ENCODE measurements at regions not wholly inside any gene's neighbourhood (a gene's known extent, or its start where the extent isn't known, plus 50 kb on each side); places are given as distances from the start of the nearest gene placed in this dataset.

DNA sequence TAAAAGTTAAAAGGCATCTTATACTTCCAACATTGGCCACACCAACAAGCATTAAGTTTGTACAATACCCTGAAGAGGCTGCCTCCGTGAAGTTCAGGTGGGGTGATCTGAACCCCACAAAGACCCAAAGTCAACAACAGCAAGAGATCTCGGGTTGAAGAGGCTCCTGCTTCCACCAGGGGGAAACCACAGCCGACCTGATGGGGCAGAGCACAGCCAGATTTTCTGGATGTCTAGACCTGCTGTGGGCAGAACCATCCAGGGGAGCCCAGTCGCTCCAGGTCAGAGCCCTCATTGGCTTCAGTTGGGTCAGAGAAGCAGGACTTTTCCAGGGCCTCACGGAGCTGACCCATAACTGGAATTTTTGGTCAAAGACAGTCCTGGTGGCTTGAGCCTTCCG, 66.5 kb upstream of the ACKR3 start:
- no peaks in the 10 kb centered on the region for H3K36me3 ChIP-seq (ENCODE audit: control insufficient read depth in 3 of 3, insufficient read depth in 3 of 3, low read length in 3 of 3)
- peaks cover 0 to 4% (median 2%) of the 10 kb centered on the region in 3 donors for H3K4me1 ChIP-seq (ENCODE audit: control insufficient read depth in 3 of 3, insufficient read depth in 3 of 3, low read length in 3 of 3)
- H3K9me3 ChIP-seq (ENCODE audit: control insufficient read depth in 3 of 3, low read length in 3 of 3): no peaks in the 10 kb centered on the region
- H3K4me3 ChIP-seq (ENCODE audit: low read length in 3 of 3): no peak overlapping the region
- peaks cover 12 to 42% (median 36%) of the 10 kb centered on the region in 3 donors for H3K27me3 ChIP-seq (ENCODE audit: control insufficient read depth in 3 of 3, insufficient read depth in 3 of 3, low read length in 3 of 3)
- no peak overlapping the region for H3K9ac ChIP-seq (ENCODE audit: low read depth in 1 of 3, low read length in 3 of 3)
- no peak overlapping the region for H3K27ac ChIP-seq (ENCODE audit: low read depth, low read length)

DNA sequence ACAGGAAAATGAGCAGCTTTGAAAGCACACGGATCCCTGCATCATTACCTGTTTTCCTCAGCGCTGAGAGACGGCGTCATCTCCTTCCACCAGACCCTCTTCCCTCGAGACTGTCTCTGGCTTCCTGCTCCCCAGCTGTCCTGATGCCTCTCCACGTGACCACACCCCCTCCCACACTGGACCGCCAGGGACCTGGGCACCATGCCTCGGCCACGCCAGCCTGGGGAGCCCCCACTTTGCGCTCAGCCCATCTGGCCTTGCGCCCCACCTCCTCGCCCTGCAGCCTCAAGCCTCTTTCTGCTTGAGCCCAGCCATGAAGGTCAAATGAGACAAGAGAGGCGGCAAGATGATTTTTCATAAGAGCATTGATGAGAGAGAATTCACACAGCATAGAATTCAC, 66.0 kb upstream of the ACKR3 start:
- H3K36me3 ChIP-seq (ENCODE audit: control insufficient read depth in 3 of 3, insufficient read depth in 3 of 3, low read length in 3 of 3): no peaks in the 10 kb centered on the region
- no peak overlapping the region for H3K4me3 ChIP-seq (ENCODE audit: low read length in 3 of 3)
- peaks cover 0 to 4% (median 2%) of the 10 kb centered on the region in 3 donors for H3K4me1 ChIP-seq (ENCODE audit: control insufficient read depth in 3 of 3, insufficient read depth in 3 of 3, low read length in 3 of 3)
- H3K27me3 ChIP-seq (ENCODE audit: control insufficient read depth in 3 of 3, insufficient read depth in 3 of 3, low read length in 3 of 3): peaks cover 12 to 46% (median 40%) of the 10 kb centered on the region in 3 donors
- H3K27ac ChIP-seq (ENCODE audit: low read depth, low read length): no peak overlapping the region
- no peaks in the 10 kb centered on the region for H3K9me3 ChIP-seq (ENCODE audit: control insufficient read depth in 3 of 3, low read length in 3 of 3)
- H3K9ac ChIP-seq (ENCODE audit: low read depth in 1 of 3, low read length in 3 of 3): no peak overlapping the region

DNA sequence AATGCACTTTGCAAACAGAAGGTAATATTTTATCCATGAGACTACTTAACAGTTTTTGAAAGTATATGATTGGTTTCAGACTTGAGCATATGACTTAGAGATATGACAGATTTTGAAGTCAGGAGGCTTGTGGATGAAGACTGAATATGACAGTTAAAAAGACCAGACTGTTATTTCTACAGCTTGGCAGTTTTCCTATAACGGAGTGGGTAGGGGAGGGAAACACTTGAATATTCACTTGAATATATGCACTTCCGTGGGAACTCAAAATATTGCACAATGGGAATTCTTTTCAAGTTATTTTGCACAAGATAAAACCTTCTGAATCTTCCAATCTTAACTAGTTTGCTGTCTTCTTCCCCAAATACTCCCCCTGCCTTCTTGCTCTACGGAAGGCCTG, 64.6 kb upstream of the ACKR3 start:
- H3K4me3 ChIP-seq (ENCODE audit: low read length in 3 of 3): no peak overlapping the region
- no peaks in the 10 kb centered on the region for H3K36me3 ChIP-seq (ENCODE audit: control insufficient read depth in 3 of 3, insufficient read depth in 3 of 3, low read length in 3 of 3)
- peaks cover 12 to 46% (median 42%) of the 10 kb centered on the region in 3 donors for H3K27me3 ChIP-seq (ENCODE audit: control insufficient read depth in 3 of 3, insufficient read depth in 3 of 3, low read length in 3 of 3)
- H3K9me3 ChIP-seq (ENCODE audit: control insufficient read depth in 3 of 3, low read length in 3 of 3): no peaks in the 10 kb centered on the region
- peaks cover 0 to 4% (median 2%) of the 10 kb centered on the region in 3 donors for H3K4me1 ChIP-seq (ENCODE audit: control insufficient read depth in 3 of 3, insufficient read depth in 3 of 3, low read length in 3 of 3)
- no peak overlapping the region for H3K9ac ChIP-seq (ENCODE audit: low read depth in 1 of 3, low read length in 3 of 3)
- H3K27ac ChIP-seq (ENCODE audit: low read depth, low read length): no peak overlapping the region

DNA sequence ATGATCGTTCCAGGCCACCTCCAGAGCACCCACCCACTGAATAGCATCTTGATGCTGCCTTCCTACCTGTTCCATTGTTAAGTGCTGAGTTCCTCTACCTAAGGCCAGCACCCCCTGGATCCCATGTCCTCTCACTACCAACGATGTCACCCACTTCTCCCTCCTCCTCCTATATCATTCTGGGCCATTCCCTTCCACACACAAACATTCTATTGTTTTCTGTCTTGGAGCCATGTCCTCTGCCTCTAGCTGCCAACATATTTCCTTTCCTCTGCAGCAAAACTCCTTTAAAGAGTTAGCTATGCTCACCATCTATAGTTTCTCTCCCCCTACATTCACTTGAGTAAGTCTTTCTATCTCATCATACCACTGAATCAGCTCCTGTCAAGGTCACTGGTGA, 64.0 kb upstream of the ACKR3 start:
- Histone ChIP-seq H3K4me3 (ENCODE audit: low read length in 3 of 3) (no peak overlapping the region), H3K27me3 (ENCODE audit: control insufficient read depth in 3 of 3, insufficient read depth in 3 of 3, low read length in 3 of 3) (peaks cover 12 to 46% (median 42%) of the 10 kb centered on the region in 3 donors), H3K4me1 (ENCODE audit: control insufficient read depth in 3 of 3, insufficient read depth in 3 of 3, low read length in 3 of 3) (peaks cover 0 to 4% (median 2%) of the 10 kb centered on the region in 3 donors), H3K9me3 (ENCODE audit: control insufficient read depth in 3 of 3, low read length in 3 of 3) (no peaks in the 10 kb centered on the region), H3K9ac (ENCODE audit: low read depth in 1 of 3, low read length in 3 of 3) (no peak overlapping the region), H3K36me3 (ENCODE audit: control insufficient read depth in 3 of 3, insufficient read depth in 3 of 3, low read length in 3 of 3) (no peaks in the 10 kb centered on the region), H3K27ac (ENCODE audit: low read depth, low read length) (no peak overlapping the region)

DNA sequence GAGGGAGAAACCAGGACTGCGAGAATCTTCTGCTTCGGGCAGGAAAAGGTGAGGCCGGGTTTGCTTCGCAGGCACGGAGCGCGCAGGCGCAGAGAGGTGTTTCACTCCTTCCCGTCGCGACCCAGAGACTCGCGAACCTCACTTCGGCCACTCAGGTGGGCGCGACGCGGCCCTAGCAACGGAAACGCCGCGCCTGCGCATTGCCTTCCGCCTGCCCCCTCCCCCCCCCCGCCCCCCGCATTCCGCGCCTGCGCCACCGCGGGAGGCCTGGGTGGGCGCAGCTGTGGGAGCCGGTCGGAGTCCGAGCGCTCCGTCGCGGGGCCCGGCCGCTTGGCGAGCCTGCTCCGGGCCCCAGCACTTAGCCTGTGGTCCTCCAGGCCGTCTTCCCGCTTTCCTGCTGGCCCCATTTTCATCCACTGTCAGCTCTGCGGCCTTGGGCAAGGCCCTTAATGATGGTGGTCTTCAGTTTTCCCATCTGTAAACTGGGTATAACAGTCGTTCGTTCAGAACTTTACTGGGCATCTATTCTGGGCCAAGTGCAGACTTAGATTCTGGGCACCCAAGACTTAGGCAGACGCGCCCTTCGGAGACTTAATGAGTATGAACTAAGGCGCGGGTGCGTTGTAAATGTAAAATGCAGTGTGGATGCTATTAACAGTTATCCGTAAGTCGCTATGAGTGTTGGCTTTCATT, 62.1 kb upstream of the ACKR3 start:
- Histone ChIP-seq H3K4me3 (ENCODE audit: low read length in 3 of 3) (peak overlapping the region; percentile 35 to 71 (median 63)), H3K9ac (ENCODE audit: low read depth in 1 of 3, low read length in 3 of 3) (peak overlapping the region in 1 of 3 donors; percentile 50), H3K27ac (ENCODE audit: low read depth, low read length) (no peak overlapping the region), H3K36me3 (ENCODE audit: control insufficient read depth in 3 of 3, insufficient read depth in 3 of 3, low read length in 3 of 3) (no peaks in the 10 kb centered on the region), H3K4me1 (ENCODE audit: control insufficient read depth in 3 of 3, insufficient read depth in 3 of 3, low read length in 3 of 3) (peaks cover 0 to 4% (median 2%) of the 10 kb centered on the region in 3 donors), H3K9me3 (ENCODE audit: control insufficient read depth in 3 of 3, low read length in 3 of 3) (no peaks in the 10 kb centered on the region), H3K27me3 (ENCODE audit: control insufficient read depth in 3 of 3, insufficient read depth in 3 of 3, low read length in 3 of 3) (peaks cover 12 to 44% (median 42%) of the 10 kb centered on the region in 3 donors)

DNA sequence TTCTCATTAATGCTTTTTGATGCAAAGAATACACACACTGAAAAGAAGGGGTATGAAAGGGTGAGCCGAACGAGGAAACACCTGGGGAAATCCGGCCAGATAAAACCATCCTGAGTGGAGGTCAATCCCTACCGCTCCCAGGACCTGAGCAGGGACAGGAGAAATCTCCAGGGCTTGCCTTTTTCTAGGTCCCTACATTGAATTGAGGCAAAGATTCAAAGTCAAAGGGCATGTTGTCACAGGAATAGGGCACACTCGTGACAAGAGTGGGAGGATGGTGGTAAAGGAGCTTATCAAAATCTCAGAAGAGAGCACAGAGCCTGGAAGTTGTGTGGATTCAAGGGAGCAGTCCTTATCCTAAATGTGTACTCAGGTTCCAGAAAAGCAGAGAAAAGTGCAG, 61.2 kb upstream of the ACKR3 start:
- no peaks in the 10 kb centered on the region for H3K36me3 ChIP-seq (ENCODE audit: control insufficient read depth in 3 of 3, insufficient read depth in 3 of 3, low read length in 3 of 3)
- H3K4me1 ChIP-seq (ENCODE audit: control insufficient read depth in 3 of 3, insufficient read depth in 3 of 3, low read length in 3 of 3): peaks cover 2 to 10% (median 3%) of the 10 kb centered on the region in 3 donors
- H3K4me3 ChIP-seq (ENCODE audit: low read length in 3 of 3): no peak overlapping the region
- H3K9me3 ChIP-seq (ENCODE audit: control insufficient read depth in 3 of 3, low read length in 3 of 3): no peaks in the 10 kb centered on the region
- H3K9ac ChIP-seq (ENCODE audit: low read depth in 1 of 3, low read length in 3 of 3): no peak overlapping the region
- no peak overlapping the region for H3K27ac ChIP-seq (ENCODE audit: low read depth, low read length)
- H3K27me3 ChIP-seq (ENCODE audit: control insufficient read depth in 3 of 3, insufficient read depth in 3 of 3, low read length in 3 of 3): peaks cover 10 to 40% (median 39%) of the 10 kb centered on the region in 3 donors

DNA sequence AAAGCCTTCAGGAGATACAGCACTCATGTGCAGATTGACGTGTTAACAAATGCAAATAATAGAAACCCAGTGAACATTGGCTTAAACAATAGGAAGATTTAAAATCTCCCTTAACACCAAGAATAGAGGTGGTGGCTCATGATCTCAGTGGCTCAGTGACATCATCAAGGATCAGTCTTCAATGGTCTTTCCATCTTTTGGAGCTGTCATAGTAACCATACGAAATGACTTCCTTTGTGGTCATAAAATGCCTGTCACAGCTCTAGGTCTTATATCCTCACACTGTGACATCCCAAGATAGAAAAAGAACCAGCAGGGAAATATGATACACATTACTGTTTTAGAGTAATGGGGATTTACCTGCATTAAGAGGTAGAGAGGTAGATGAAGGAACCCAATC, 59.6 kb upstream of the ACKR3 start:
- H3K9ac ChIP-seq (ENCODE audit: low read depth in 1 of 3, low read length in 3 of 3): no peak overlapping the region
- no peaks in the 10 kb centered on the region for H3K36me3 ChIP-seq (ENCODE audit: control insufficient read depth in 3 of 3, insufficient read depth in 3 of 3, low read length in 3 of 3)
- H3K4me1 ChIP-seq (ENCODE audit: control insufficient read depth in 3 of 3, insufficient read depth in 3 of 3, low read length in 3 of 3): peaks cover 2 to 10% (median 3%) of the 10 kb centered on the region in 3 donors
- H3K4me3 ChIP-seq (ENCODE audit: low read length in 3 of 3): no peak overlapping the region
- no peaks in the 10 kb centered on the region for H3K9me3 ChIP-seq (ENCODE audit: control insufficient read depth in 3 of 3, low read length in 3 of 3)
- H3K27me3 ChIP-seq (ENCODE audit: control insufficient read depth in 3 of 3, insufficient read depth in 3 of 3, low read length in 3 of 3): peaks cover 8 to 31% (median 28%) of the 10 kb centered on the region in 3 donors
- H3K27ac ChIP-seq (ENCODE audit: low read depth, low read length): no peak overlapping the region

DNA sequence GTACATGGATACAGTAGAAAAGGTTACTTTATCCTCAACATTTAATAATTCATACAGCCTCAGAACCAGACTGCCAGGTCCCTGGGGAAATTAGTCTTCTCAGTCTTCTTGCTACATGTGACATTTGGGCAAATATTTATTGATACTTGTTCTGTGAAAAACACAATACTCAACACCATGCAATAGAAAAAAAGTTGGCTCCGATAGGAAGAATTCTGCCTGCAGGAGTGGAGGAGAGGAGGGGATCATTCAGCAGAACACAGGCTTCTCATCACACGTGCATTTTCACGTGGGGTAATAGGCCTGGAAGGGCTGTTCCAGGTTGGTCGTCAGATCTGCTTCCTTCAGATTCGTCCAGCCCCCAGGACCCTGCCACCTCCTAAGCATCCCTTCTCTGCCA, 58.4 kb upstream of the ACKR3 start:
- H3K9me3 ChIP-seq (ENCODE audit: control insufficient read depth in 3 of 3, low read length in 3 of 3): no peaks in the 10 kb centered on the region
- no peak overlapping the region for H3K4me3 ChIP-seq (ENCODE audit: low read length in 3 of 3)
- no peak overlapping the region for H3K9ac ChIP-seq (ENCODE audit: low read depth in 1 of 3, low read length in 3 of 3)
- peaks cover 2 to 10% (median 3%) of the 10 kb centered on the region in 3 donors for H3K4me1 ChIP-seq (ENCODE audit: control insufficient read depth in 3 of 3, insufficient read depth in 3 of 3, low read length in 3 of 3)
- no peak overlapping the region for H3K27ac ChIP-seq (ENCODE audit: low read depth, low read length)
- H3K36me3 ChIP-seq (ENCODE audit: control insufficient read depth in 3 of 3, insufficient read depth in 3 of 3, low read length in 3 of 3): no peaks in the 10 kb centered on the region
- H3K27me3 ChIP-seq (ENCODE audit: control insufficient read depth in 3 of 3, insufficient read depth in 3 of 3, low read length in 3 of 3): peaks cover 8 to 21% (median 20%) of the 10 kb centered on the region in 3 donors

DNA sequence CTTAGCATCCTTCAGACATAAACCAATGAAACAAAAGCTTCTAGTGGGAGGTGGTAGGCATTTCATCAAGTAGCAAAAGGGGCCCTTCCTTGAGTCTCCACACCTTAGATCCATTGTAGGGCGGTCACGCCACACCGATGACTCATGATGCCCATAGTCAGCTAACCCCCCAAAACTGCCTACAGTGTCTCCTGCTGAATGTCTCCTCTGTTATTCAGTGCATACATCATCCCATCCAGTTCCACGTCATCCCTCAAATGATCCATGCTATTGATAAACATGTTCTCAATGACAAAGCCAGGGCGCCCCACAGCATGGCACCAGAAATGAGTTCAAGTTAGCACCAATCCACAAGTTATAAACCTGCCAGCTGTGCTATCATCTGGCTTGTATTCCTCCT, 57.4 kb upstream of the ACKR3 start:
- peaks cover 1 to 11% (median 11%) of the 10 kb centered on the region in 3 donors for H3K27me3 ChIP-seq (ENCODE audit: control insufficient read depth in 3 of 3, insufficient read depth in 3 of 3, low read length in 3 of 3)
- H3K4me1 ChIP-seq (ENCODE audit: control insufficient read depth in 3 of 3, insufficient read depth in 3 of 3, low read length in 3 of 3): peaks cover under 1 to 6% (median 3%) of the 10 kb centered on the region in 3 donors
- H3K36me3 ChIP-seq (ENCODE audit: control insufficient read depth in 3 of 3, insufficient read depth in 3 of 3, low read length in 3 of 3): no peaks in the 10 kb centered on the region
- no peak overlapping the region for H3K27ac ChIP-seq (ENCODE audit: low read depth, low read length)
- H3K9ac ChIP-seq (ENCODE audit: low read depth in 1 of 3, low read length in 3 of 3): no peak overlapping the region
- H3K9me3 ChIP-seq (ENCODE audit: control insufficient read depth in 3 of 3, low read length in 3 of 3): no peaks in the 10 kb centered on the region
- no peak overlapping the region for H3K4me3 ChIP-seq (ENCODE audit: low read length in 3 of 3)

DNA sequence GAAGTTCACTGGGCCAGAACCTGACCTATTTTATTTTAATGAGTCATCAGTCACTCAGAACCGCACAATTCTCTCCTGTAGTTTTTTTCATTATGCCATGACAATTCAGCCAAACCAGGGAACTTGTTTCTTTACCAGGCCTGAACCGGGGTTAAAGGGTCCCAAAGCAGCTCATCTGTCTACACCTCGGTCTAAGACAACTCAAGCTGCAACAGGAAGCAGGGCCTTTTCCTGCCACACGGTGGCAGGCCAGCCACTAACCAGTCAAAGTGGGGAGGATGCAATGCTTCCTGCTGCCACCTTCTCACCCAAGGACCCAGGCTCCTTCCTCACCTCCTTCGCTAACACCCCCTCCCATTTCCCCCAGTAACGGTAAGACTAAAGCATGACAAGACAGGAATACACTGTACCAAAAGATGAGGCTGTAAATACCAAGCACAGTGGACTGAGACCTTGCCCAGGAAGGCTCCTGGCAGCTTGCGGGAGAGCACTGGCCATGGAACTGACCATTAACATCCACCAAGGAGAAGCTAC, 56.7 kb upstream of the ACKR3 start:
- no peaks in the 10 kb centered on the region for H3K36me3 ChIP-seq (ENCODE audit: control insufficient read depth in 3 of 3, insufficient read depth in 3 of 3, low read length in 3 of 3)
- no peak overlapping the region for H3K9ac ChIP-seq (ENCODE audit: low read depth in 1 of 3, low read length in 3 of 3)
- no peaks in the 10 kb centered on the region for H3K9me3 ChIP-seq (ENCODE audit: control insufficient read depth in 3 of 3, low read length in 3 of 3)
- H3K27me3 ChIP-seq (ENCODE audit: control insufficient read depth in 3 of 3, insufficient read depth in 3 of 3, low read length in 3 of 3): peaks cover 0 to 8% (median 6%) of the 10 kb centered on the region in 3 donors
- no peak overlapping the region for H3K4me3 ChIP-seq (ENCODE audit: low read length in 3 of 3)
- H3K27ac ChIP-seq (ENCODE audit: low read depth, low read length): no peak overlapping the region
- peaks cover 0 to 6% (median 3%) of the 10 kb centered on the region in 3 donors for H3K4me1 ChIP-seq (ENCODE audit: control insufficient read depth in 3 of 3, insufficient read depth in 3 of 3, low read length in 3 of 3)
